ENCODE measurements at regions not wholly inside any gene's neighbourhood (a gene's known extent, or its start where the extent isn't known, plus 50 kb on each side); places are given as distances from the start of the nearest gene placed in this dataset.
"Not testable (repeated sequence)": the region's sequence is repeated elsewhere in the genome, so short reads cannot be mapped to it uniquely, and the experiment has no call there.

DNA sequence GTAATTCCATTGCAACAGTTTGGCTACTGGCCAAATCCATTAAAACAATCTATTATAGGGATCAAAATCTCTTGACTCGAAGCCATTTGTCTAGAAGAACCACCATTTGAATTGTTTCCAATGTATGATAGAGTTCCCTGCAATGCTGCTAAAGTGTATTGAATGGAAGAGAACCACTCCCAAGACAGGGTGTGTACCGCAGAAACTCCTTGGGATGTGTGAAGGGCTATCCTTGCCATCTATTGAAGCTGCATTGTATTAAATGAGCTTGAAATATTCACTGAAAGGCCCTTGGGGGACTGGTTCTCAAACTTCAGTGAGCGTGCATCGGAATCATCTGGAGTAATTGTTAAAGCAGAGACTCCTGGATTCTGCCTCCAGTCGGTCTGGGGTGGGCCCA, 260.4 kb upstream of the MEIS1 start:
- no peak for DNase-seq (ENCODE audit: low spot score)

DNA sequence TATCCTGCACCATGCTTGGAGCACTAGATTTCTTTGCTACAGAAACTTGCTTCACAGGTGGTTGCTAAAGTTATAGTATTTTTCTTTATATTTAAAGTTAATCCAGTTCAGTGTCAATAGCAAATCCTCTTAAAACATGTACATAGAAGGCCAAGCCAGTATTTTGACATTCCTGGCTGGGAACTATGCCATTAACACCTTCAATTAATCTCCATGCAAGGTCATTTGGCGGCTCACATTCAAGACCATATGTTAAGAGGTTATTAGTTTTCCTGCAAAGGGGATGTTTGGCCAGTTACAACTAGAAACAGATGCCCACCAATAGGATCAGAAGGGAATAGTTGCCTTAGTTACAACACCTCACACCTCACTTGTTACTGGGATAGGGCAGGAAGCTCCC, 261.3 kb upstream of the MEIS1 start:
- no peak for DNase-seq (ENCODE audit: low spot score)

DNA sequence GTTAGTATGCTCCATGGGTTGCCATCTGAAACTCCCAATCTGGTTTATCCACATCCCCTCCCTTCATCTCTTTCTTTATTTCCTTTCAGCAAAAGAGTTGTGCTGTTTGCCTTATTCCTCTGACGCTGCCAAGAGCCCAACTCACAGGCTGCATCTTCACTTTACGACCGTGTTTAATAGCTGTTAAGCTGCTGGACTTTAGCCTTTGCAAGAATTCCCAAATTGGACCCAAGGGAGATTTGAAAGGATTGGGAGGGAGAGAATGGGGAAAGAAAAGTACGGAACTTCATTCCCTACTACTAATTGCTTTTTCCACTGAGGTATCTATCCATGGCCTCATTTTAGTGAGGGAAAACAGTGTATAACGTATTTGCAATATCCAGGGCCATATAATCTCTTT, 263.4 kb upstream of the MEIS1 start:
- no peak for DNase-seq (ENCODE audit: low spot score)

DNA sequence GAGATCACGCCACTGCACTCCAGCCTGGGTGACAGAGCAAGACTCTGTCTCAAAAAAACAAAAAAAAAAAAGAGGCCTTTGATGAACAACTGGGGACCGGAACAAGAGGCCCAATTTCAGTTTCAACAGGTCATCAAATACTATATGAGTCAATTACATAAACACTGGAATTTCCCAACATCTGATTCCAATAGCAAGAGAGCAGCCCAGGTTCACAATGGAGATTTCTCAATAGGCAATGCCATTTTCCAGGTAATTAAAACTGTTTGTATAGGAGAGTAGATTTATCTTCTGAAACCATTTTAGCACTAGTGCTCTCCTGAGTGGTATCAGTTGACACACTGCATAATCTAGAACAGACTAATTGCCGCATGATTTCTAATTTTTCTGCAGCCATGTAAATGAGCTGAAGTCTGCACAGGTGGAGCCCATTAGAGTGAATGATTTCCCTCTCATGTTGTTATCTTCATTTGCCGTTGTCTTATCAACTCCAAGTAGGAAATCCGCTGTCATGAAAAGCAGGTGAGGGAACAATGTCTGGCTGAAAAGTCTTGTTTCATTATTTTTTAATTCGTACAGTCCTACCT, 264.1 kb upstream of the MEIS1 start:
- no peak for DNase-seq (ENCODE audit: low spot score)

DNA sequence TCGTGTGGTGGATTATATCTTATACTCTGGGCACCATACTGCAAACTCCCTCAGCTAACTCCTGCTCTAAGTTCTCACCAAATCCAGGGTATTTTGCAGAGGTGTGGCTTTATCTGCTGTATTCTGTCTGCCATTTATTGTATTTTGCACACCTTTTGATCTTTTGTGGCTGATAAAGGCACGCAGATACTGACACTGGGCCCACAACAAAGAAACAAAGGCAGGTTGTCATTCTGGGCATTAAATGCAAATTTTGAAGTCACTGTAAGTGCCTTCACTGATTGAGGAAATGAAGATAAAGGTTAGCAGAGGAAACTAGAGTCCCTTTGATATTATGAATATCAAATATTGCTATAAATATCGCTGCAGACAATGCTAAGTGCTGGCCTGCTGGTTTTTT, 265.8 kb upstream of the MEIS1 start:
- no peak for DNase-seq (ENCODE audit: low spot score)

DNA sequence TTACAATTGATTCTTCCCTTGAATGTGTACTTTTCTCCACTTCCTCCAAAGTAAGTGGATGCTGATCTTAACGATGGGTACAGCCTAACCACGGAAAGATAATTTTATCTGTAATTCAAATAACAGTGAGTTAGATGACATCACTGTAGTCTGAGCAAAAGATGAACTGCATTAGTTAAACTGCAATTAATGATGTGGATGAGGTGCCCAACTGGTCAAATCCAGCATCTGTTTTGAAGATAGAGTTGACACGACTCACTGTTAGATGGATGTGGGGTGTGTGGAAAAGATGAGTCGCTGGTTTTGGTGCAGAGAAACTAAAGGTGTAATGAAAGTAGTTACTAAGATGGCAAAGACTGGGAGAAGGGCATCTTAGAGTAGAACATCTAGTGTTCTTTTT, 270.5 kb upstream of the MEIS1 start:
- no peak for DNase-seq (ENCODE audit: low spot score)

DNA sequence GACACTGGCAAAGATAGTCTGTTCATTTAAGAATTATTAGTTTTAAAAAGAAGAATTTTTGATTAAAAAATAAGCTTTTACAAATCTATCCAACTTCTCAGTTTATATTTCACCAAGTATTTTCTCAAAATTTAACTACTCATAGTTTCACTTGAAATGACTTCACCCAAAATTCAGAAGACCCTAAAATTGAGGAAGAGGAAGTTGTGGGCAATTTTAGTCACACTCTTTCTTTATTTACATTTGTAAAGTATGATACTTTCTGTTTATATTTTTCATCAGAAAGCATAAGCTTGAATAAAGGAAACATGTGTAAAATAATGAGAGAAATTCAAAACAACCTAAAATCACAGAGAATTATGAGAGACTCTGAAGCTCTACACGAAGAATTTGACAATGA, 278.8 kb upstream of the MEIS1 start:
- DNase-seq (ENCODE audit: low spot score), result no peak

DNA sequence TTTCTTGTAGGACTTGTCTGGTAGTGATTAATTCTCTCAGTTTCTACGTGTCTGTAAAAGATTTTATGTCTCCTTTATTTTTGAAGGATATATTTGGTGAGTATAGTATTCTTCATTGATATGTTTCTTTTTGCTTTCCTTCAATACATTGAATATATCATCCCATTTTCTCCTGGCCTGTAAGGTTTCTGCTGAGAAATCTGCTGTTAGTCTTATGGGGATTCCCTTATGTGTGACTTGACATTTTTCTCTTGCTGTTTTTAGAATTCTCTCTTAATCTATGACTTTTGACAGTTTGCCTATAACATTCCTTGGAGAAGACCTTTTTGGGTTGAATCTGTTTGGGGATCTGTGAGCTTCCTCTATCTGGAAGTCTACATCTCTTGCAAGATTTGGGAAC, 281.0 kb upstream of the MEIS1 start:
- no peak for DNase-seq (ENCODE audit: low spot score)

DNA sequence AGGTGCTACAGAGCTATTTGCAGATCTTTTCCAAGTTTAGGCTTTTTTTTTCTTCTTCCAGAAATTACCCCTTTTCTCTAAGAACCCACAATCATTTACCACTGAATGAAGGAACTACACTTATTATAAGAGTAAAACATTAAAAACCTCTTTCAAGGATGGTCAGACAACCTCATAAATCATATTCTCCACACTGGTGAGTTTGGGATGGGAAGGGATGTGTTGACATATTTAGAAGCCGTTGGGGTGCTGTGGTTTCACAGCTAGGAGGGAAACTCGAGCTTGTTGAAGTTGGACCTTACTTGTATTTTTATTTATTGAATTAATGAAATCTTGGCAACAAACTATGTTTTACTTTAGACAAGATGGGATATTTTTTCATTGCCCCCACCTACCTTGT, 289.4 kb upstream of the MEIS1 start:
- DNase-seq (ENCODE audit: low spot score), result no peak

DNA sequence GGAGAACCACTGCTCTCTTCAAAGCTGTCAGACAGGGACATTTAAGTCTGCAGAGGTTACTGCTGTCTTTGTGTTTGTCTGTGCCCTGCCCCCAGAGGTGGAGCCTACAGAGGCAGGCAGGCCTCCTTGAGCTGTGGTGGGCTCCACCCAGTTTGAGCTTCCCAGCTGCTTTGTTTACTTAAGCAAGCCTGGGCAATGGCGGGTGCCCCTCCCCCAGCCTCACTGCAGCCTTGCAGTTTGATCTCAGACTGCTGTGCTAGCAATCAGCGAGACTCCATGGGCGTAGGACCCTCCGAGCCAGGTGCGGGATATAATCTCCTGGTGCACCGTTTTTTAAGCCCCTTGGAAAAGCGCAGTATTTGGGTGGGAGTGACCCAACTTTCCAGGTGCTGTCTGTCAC, 290.6 kb upstream of the MEIS1 start:
- not testable (repeated sequence) for DNase-seq (ENCODE audit: low spot score)

DNA sequence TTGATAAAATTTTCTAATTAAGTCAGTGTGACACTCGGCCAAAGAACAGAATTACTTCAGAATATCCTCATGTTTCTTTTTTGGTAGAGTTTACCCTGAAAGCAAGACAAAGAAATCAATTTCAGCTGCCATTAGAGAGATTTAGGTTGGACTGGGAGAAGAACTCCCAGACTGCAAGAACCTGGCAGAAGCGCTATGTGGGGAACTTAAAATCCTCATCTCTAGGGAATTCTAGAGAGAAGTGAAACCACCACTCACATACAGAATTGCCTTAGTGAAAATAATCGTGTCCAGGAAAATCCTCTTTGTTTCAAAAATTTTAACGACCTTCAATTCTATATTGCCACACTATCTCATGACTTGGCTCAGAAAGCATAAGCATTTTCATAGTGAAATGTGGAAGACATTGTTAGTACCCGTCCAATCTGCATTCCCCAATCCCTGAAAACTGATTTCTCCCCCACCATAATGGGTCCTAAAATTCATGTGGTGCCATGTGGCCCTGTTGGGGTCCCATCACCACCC, 297.3 kb upstream of the MEIS1 start:
- no peak for DNase-seq (ENCODE audit: low spot score)

DNA sequence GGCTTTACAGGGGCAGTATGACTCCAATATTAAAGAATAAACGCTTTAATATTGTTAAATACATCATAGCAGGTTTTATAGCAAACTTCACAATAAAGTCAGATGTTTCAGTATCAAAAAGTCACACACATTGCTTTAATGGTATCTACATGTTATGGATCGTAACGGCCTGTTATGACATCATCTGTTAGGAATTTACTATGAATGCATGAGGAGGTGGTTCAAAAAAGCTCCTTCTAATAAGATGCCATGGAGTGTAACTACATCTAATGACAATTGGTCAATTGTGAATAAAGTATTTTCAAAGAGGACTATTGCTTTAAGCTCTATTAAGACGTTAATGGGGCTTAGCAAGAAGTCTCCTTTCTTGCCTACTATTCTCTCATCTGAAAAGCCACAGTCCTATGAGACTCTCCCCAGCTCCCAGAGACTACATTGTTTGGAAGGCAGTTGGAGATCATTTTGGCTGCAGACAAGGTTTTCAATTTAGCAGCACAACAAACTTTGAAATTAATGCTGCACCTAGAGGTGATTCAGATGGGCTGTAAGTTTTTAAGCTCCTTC, 300.7 kb upstream of the MEIS1 start:
- no peak for DNase-seq (ENCODE audit: low spot score)

DNA sequence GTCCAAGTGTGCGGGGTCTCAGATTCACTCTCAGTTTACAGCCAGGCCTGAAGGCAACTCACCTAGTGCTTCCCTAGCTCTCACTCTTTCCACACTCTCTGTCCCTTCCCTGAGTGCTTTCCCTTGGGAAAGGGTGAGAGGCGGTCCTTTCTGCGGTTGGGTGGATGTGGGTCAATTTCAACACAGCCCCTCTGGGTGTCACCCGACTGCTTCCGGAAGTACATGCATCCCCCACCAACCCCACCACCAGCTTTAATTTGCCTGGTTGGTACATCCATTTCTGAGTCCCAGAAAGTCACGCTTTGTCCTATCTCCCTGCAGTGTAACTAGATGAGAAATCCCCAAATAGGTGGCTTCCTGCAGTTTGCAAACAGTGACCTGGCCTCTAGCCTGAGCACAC, 307.3 kb upstream of the MEIS1 start:
- no peak for DNase-seq (ENCODE audit: low spot score)

DNA sequence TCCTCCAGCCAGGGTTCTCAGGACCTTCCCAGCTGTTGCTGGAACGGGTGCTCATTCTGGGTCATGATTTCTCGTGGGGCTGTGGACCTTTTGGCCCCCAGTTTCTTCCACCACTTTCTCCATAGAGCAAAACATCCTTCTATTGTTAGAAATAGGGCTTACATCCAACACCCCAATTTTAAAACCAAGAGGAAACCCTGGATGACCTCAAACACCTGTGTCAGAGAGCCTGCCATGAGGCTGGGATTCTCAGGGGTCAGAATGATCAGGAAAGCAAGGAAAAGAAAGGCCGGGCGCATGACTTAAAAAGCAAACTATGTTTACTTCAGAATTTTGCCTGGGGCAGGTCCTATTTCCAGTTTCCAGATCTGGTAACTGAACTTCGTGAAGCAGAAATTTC, 307.9 kb upstream of the MEIS1 start:
- no peak for DNase-seq (ENCODE audit: low spot score)

DNA sequence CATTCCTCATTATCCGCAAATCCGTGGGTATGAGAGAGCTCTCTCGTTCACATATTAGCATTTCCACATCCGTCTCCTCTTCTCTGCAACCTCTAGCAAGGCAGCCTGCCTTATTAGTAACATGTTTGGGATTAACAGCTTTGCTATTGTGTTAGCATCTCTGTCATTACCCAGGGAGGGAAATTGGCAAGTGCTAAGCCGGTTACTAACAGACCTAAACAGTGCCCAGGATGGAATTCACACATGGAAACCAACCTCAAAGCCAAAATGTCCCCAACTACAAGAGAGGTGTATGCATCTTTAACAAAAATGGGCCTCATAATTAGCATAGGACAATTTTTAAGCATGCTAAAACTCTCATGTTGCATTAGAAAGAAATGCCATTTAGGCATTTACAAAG, 309.0 kb upstream of the MEIS1 start:
- DNase-seq (ENCODE audit: low spot score), result no peak

DNA sequence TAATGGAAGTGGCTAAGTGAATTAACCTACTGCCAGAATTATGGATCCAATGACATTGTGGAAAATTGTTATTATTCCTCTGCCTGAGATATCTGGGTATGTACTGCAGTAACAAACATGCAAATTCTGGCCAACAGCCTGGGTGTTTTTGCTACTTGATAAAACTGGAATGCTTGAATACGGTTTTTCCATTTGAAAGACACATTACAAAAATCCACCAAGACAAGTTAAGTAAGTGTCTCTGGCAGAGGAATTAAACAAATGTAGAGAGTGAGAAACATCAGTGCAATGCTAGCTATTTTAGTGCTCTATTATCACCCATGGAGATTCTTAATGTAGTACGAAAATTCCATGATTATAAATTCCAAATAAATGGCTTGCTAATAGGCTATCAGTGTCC, 312.4 kb upstream of the MEIS1 start:
- no peak for DNase-seq (ENCODE audit: low spot score)

DNA sequence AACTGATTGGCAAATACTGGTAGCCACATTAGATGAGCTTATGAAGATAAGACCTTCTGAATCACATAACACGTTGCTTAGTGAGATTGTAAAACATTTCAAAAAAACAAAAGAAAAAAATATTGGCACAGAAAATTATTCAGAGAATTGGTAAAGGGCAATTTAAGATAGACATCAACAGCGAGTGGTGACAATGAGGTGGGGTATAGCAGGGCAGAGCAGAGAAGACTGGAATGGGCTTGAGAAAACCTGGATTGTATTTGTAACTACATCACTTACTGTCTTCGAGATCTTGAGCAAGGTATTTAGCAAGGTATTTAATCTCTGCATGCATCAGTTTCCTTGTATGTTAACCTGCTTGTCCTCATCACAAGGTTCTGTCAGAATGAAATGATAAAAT, 313.0 kb upstream of the MEIS1 start:
- DNase-seq (ENCODE audit: low spot score), result no peak

DNA sequence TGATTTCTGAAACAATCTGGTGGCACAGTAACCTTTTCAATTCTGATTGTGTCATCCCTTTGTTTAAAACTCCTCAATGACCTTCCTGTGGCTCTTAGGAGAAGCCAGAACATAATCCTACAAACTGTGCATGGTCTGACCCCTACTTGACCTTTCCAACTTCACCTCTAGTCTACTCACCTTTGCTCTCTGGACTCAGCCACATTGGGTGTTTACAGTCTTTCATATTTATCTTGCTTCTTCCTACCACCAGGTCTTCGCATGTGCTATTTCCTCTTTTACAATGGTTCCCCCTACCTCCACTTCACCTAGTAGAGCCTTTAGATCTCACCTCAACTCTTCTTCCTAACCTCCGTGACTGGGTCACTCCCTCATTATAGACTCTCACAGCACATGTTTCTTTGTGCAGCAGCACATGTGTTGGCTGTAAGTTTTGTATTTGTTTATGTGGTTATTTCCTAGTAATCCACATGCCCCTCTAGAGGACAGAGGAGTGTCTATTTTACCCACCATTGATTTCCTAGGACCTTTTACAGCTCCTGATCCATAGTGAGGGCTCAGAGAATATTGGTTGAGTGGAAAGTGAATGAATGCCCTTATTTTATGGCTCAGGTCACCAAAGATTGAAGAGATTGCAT, 320.8 kb upstream of the MEIS1 start:
- DNase-seq (ENCODE audit: low spot score), result no peak

DNA sequence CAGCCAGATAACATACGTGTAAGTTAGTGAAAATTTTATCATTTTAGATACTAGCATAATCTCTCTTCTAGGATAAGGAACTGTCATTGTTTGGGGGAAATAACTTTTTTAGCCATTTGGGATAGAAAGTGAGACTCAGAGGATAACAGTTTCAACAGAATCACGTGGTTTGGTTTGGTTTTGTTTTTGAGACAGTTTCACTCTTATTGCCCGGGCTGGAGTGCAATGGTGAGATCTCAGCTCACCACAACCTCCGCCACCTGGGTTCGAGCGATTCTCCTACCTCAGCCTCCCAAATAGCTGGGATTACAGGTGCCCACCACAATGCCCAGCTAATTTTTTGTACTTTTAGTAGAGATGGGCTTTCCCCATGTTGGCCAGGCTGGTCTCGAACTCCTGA, 323.2 kb upstream of the MEIS1 start:
- DNase-seq (ENCODE audit: low spot score), result no peak

DNA sequence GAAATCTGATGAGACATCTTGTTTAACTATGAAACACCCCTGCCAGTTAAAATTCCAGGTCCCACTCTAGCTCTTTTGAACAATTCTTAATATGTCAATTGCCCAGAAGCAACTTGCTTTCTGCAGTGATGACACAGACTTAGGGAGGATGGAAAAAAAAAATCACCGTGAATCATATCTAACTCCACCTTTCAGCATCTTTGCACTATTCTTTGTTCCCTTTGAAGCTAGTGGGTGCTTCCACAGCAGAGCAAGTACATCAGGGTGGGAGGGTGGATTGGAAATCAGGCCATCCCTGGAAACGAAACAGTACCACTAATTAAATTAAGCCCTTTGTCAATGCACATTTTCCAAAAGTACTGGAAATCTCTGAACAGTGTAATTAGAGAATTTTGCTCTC, 324.3 kb upstream of the MEIS1 start:
- no peak for DNase-seq (ENCODE audit: low spot score)

DNA sequence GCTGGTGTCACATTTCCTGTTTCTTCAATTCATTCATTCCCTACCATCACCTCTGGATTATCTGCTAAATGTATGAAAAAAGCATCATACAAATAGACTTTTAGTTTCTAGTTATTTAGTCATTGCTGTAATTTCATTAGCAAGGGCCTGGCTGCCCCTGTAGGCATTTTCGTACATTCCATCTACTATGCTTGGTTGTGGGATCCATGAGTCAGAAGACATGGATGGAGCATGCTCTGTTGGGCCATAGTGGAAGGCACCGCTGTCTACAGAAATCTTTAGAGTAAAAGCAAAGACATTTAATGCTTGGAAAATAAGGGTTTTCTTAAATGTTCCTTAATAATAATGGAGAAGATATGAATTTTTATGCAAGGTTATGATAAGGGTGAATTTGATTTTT, 324.8 kb upstream of the MEIS1 start:
- DNase-seq (ENCODE audit: low spot score), result no peak

DNA sequence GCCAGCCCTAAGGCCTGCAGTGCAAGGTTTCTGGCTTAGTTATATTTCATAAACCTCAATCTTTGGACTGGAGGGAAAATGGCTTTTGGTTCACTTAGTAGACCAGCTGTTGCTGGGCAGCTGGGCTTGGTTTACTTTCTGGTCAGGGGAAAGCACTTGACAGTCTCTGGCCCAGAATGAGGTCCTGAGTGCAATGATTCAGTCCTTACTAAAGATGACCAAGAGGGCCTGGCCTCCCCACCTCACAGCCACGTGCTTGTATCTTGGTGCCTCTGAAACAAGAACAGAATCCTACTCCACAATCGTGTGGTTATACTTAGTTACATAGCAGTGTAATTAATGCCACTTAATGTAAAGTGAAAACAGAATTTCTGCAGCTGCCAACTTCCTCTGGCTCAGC, 325.5 kb upstream of the MEIS1 start:
- DNase-seq (ENCODE audit: low spot score), result no peak

DNA sequence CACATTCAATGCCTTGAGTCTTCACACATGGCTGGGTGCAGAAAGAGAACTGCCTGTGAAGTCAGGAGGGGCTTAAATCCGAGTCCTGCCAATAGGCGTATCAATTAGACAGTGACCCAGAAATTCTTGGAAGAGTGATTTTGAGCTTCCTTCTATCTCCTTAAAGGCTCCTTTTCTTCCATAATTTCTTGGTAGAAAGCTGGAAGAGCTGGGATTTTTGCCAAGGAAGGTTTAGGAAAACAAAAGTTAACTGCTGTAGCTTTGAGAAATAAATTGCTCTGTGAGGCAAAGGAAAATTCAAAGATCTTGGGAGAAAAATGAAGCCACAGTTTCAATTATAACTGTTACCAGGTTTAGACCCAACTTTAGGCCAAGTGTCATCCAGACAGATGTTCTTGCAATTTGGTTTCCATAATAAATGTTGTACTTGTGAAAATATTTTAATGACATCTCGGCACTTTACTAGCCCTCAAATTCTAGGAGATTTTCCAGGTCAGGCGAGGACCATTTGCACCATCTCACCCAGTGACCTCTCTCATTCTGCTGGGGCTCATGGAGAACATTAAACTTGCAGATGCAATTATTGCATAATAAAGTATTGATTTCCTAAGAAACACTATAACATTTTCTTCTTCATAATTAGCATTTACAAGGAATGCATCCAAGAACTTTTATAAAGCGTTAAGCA, 329.7 kb upstream of the MEIS1 start:
- DNase-seq (ENCODE audit: low spot score), result no peak
